IMR-90 (cell line): ENCODE measurements at regions not wholly inside any gene's neighbourhood (a gene's known extent, or its start where the extent isn't known, plus 50 kb on each side); places are given as distances from the start of the nearest gene placed in this dataset.

ENCODE experiments used
- ATAC-seq: fragments of 200-7000 bp; cut with Tn5 transposase; 2 replicates; pipeline ENCODE4 v1.9.1; 2020; ENCODE audit warnings: low read depth, mild to moderate bottlenecking, moderate library complexity
- BruUV-seq: library from RNA; stranded (reverse); fragments of 400-500 nt; replicated peaks from 2 replicates; lab custom pipeline; 2021; lab: Mats Ljungman, UMichigan
- CTCF ChIA-PET: fragments of 300-600 bp; formaldehyde crosslinking; extraction: SDS; loops from one replicate; lab custom pipeline; 2021; ENCODE audit warnings: antibody characterized with exemption; lab: Yijun Ruan, JAX
- POLR2A ChIA-PET: fragments of 300-600 bp; sonication (Branson Sonifier 250); formaldehyde crosslinking; loops from one replicate; lab custom pipeline; 2022; ENCODE audit warnings: antibody characterized with exemption; ENCODE audit not compliant: unreplicated experiment; lab: Charles Lee
- DNase-seq: peaks from one replicate; pipeline ENCODE4 v3.0.0; 2013
- H2AFZ ChIP-seq: replicated peaks from 2 replicates; pipeline ENCODE3; 2013; ENCODE audit warnings: low read length, mild to moderate bottlenecking; ENCODE audit not compliant: poor library complexity
- H2AK5ac ChIP-seq: 2 replicates; pipeline ENCODE4 v1.6.1; 2013; ENCODE audit warnings: low read depth, low read length, inconsistent platforms
- H2AK9ac ChIP-seq: replicated peaks from 2 replicates; pipeline ENCODE3; 2013; ENCODE audit warnings: mild to moderate bottlenecking, low read depth, low read length, moderate library complexity; ENCODE audit not compliant: poor library complexity
- H2BK120ac ChIP-seq: 2 replicates; pipeline ENCODE4 v1.6.1; 2013; ENCODE audit warnings: low read depth, low read length, inconsistent platforms
- H2BK15ac ChIP-seq: 3 replicates; pipeline ENCODE4 v1.6.1; 2013; ENCODE audit warnings: low read depth, low read length, inconsistent platforms
- H2BK20ac ChIP-seq: 2 replicates; pipeline ENCODE4 v1.6.1; 2013; ENCODE audit warnings: low read depth, mild to moderate bottlenecking, inconsistent platforms, low read length, moderate library complexity
- H2BK5ac ChIP-seq: 2 replicates; pipeline ENCODE4 v1.6.1; 2013; ENCODE audit warnings: mild to moderate bottlenecking, low read depth, low read length, inconsistent platforms; ENCODE audit not compliant: poor library complexity, severe bottlenecking
- H3K14ac ChIP-seq: replicated peaks from 2 replicates; pipeline ENCODE4 v1.6.1; 2013; ENCODE audit warnings: low read depth, low read length, inconsistent platforms
- H3K18ac ChIP-seq: 2 replicates; pipeline ENCODE4 v1.6.1; 2013; ENCODE audit warnings: low read depth, low read length, control low read depth
- H3K23ac ChIP-seq: 2 replicates; pipeline ENCODE4 v1.6.1; 2013; ENCODE audit warnings: low read depth, low read length, inconsistent platforms
- H3K27ac ChIP-seq: 2 replicates; pipeline ENCODE4 v1.5.1; 2013; ENCODE audit warnings: mild to moderate bottlenecking, control low read depth, low read length; ENCODE audit not compliant: insufficient read depth
- H3K27me3 ChIP-seq: 2 replicates; pipeline ENCODE4 v1.6.1; 2013; ENCODE audit warnings: low read length; ENCODE audit not compliant: control insufficient read depth, insufficient read depth
- H3K36me3 ChIP-seq: 2 replicates; pipeline ENCODE4 v1.6.1; 2013; ENCODE audit warnings: low read length, mixed read lengths; ENCODE audit not compliant: control insufficient read depth, insufficient read depth
- H3K4ac ChIP-seq: 2 replicates; pipeline ENCODE4 v1.6.1; 2013; ENCODE audit warnings: low read depth, low read length, inconsistent platforms
- H3K4me1 ChIP-seq: 2 replicates; pipeline ENCODE4 v1.6.1; 2013; ENCODE audit warnings: low read length, mixed read lengths; ENCODE audit not compliant: control insufficient read depth, insufficient read depth
- H3K4me2 ChIP-seq: 2 replicates; pipeline ENCODE4 v1.6.1; 2013; ENCODE audit warnings: low read depth, mild to moderate bottlenecking, control low read depth, low read length, moderate library complexity
- H3K4me3 ChIP-seq: 2 replicates; pipeline ENCODE4 v1.5.1; 2013; ENCODE audit warnings: low read depth, mild to moderate bottlenecking, control low read depth, low read length, moderate library complexity; ENCODE audit not compliant: insufficient read depth
- H3K56ac ChIP-seq: 2 replicates; pipeline ENCODE4 v1.6.1; 2013; ENCODE audit warnings: low read length, inconsistent platforms; ENCODE audit not compliant: insufficient read depth; ENCODE audit errors: extremely low read depth
- H3K79me1 ChIP-seq, 2 experiments: 2 replicates each; pipeline ENCODE4 v1.6.1; 2013; ENCODE audit warnings: low read length in 2 of 2, inconsistent platforms in 1 of 2, low read depth in 1 of 2
- H3K9ac ChIP-seq: 2 replicates; pipeline ENCODE4 v1.6.1; 2013; ENCODE audit warnings: low read depth, low read length, control low read depth
- H3K9me1 ChIP-seq: 2 replicates; pipeline ENCODE4 v1.6.1; 2013; ENCODE audit warnings: low read length, inconsistent platforms; ENCODE audit not compliant: insufficient read depth
- H3K9me3 ChIP-seq: 2 replicates; pipeline ENCODE4 v1.6.1; 2013; ENCODE audit warnings: low read length; ENCODE audit not compliant: control insufficient read depth, insufficient read depth
- H4K20me1 ChIP-seq: 2 replicates; pipeline ENCODE4 v1.6.1; 2013; ENCODE audit warnings: low read length, inconsistent platforms; ENCODE audit not compliant: insufficient read depth
- H4K5ac ChIP-seq: 2 replicates; pipeline ENCODE4 v1.6.1; 2013; ENCODE audit warnings: mild to moderate bottlenecking, low read depth, low read length, control low read depth
- H4K8ac ChIP-seq, 2 experiments: 2 replicates each; pipeline ENCODE4 v1.6.1; 2013; ENCODE audit warnings: low read depth in 2 of 2, low read length in 2 of 2, control low read depth in 1 of 2, inconsistent platforms in 1 of 2
- H4K91ac ChIP-seq: 2 replicates; pipeline ENCODE4 v1.6.1; 2013; ENCODE audit warnings: low read depth, low read length, inconsistent platforms; ENCODE audit not compliant: insufficient read depth
- MAFK ChIP-seq: IDR thresholded peaks from 2 replicates; pipeline ENCODE4 v1.6.1; 2012; ENCODE audit warnings: low read depth, low read length, improper control_type of control experiment
- WGBS, 2 experiments: methylation state at CpG; one replicate each; pipeline versions ENCODE4 v1.1.5 to v1.1.7; 2013; ENCODE audit warnings: missing lambda C conversion rate in 2 of 2; ENCODE audit not compliant: insufficient read length in 1 of 2; ENCODE audit errors: extremely low coverage in 2 of 2; 5-methylcytosine and 5-hydroxymethylcytosine counted together
- dilution Hi-C: fragments of 300-500 bp; cut with HindIII; formaldehyde crosslinking; loops from one replicate; pipeline ENCODE4 v1.14.3; 2018; ENCODE audit warnings: low sequenced_read_pairs; ENCODE audit not compliant: unreplicated experiment
- in situ Hi-C: fragments of 300-500 bp; cut with MboI; formaldehyde crosslinking; loops from 3 replicates; pipeline ENCODE4 v1.14.3; 2019; ENCODE audit warnings: low sequenced_read_pairs, inconsistent platforms, mixed read lengths
- intact Hi-C: fragments of 100-400 bp; cut with micrococcal nuclease; formaldehyde crosslinking; loops from 2 replicates; pipeline ENCODE4 v1.10.0; 2022

- no peak overlapping the region for H4K8ac ChIP-seq
- ChIA-PET POLR2A (no interaction called here), CTCF (no interaction called here)
- no peak overlapping the region for H2AK9ac ChIP-seq
- H2BK20ac ChIP-seq, result no peak overlapping the region
- H3K23ac ChIP-seq, result no peak overlapping the region
- no peak overlapping the region for H3K4me2 ChIP-seq
- no peak for TF ChIP-seq MAFK
- no peak overlapping the region for H2AK5ac ChIP-seq
- H3K18ac ChIP-seq, result no peak overlapping the region
- H3K9ac ChIP-seq, result no peak overlapping the region
- no peaks in the 10 kb centered on the region for H3K36me3 ChIP-seq
- H3K4me1 ChIP-seq, result no peaks in the 10 kb centered on the region
- H4K20me1 ChIP-seq, result no peaks in the 10 kb centered on the region
- H3K56ac ChIP-seq, result no peak overlapping the region
- H3K27ac ChIP-seq, result no peak overlapping the region
- H3K9me3 ChIP-seq, result no peaks in the 10 kb centered on the region; the same call in 1 of the 2 replicates
- H3K4me3 ChIP-seq, result no peak overlapping the region
- H2BK120ac ChIP-seq, result no peak overlapping the region
- DNase-seq (no peak), ATAC-seq (no peak)
- H3K14ac ChIP-seq, result no peak overlapping the region
- dilution Hi-C loops (no loop called here), in situ Hi-C loops (no loop called here), intact Hi-C loops (no loop called here)
- no peak overlapping the region for H2BK5ac ChIP-seq
- H2AFZ ChIP-seq, result no peak overlapping the region
- 60% methylated on average over 2 of the region's 8 CpGs; no CpG with 5 or more reads in 1 of the 2 experiments for WGBS, 2 experiments
- H4K5ac ChIP-seq, result no peak overlapping the region
- H3K79me1 ChIP-seq, result no peaks in the 10 kb centered on the region
- no peak overlapping the region for H2BK15ac ChIP-seq
- H4K91ac ChIP-seq, result no peak overlapping the region
- H3K27me3 ChIP-seq, result no peaks in the 10 kb centered on the region
- no TSS peak for BruUV-seq
- no peak overlapping the region for H3K4ac ChIP-seq
- H3K9me1 ChIP-seq, result no peaks in the 10 kb centered on the region
These were observed 529.6 kb upstream of the IGFBP7 start for GRCh38 chr4:57639561-57640382.
